Neuronal stem cell (in vitro differentiated cells): ENCODE measurements at regions not wholly inside any gene's neighbourhood (a gene's known extent, or its start where the extent isn't known, plus 50 kb on each side); places are given as distances from the start of the nearest gene placed in this dataset.

Source experiments
- DNase-seq: peaks from one replicate; pipeline ENCODE4 v3.0.0-alpha.2; 2013; ENCODE audit warnings: low spot score
- H2AFZ ChIP-seq: one replicate; pipeline ENCODE4 v1.6.1; 2013; ENCODE audit warnings: mild to moderate bottlenecking, low read length, inconsistent platforms
- H2AK5ac ChIP-seq: 2 replicates; pipeline ENCODE4 v1.6.1; 2013; ENCODE audit warnings: low read depth, mild to moderate bottlenecking, inconsistent platforms, low read length, moderate library complexity, mixed read lengths
- H2BK120ac ChIP-seq: 2 replicates; pipeline ENCODE4 v1.6.1; 2013; ENCODE audit warnings: low read depth, mild to moderate bottlenecking, inconsistent platforms, low read length, moderate library complexity, mixed read lengths
- H2BK12ac ChIP-seq: one replicate; pipeline ENCODE4 v1.6.1; 2013; ENCODE audit warnings: low read length, inconsistent platforms
- H2BK15ac ChIP-seq: 2 replicates; pipeline ENCODE4 v1.6.1; 2013; ENCODE audit warnings: mild to moderate bottlenecking, low read length, inconsistent platforms, mixed read lengths
- H2BK5ac ChIP-seq: one replicate; pipeline ENCODE4 v1.6.1; 2013; ENCODE audit warnings: inconsistent platforms, mild to moderate bottlenecking, low read length, moderate library complexity
- H3K14ac ChIP-seq: one replicate; pipeline ENCODE4 v1.6.1; 2013; ENCODE audit warnings: low read length, inconsistent platforms
- H3K18ac ChIP-seq: 2 replicates; pipeline ENCODE4 v1.6.1; 2013; ENCODE audit warnings: low read length, inconsistent platforms
- H3K23ac ChIP-seq: 2 replicates; pipeline ENCODE4 v1.6.1; 2013; ENCODE audit warnings: low read depth, mild to moderate bottlenecking, mixed read lengths, low read length, inconsistent platforms; ENCODE audit not compliant: poor library complexity
- H3K27ac ChIP-seq: replicated peaks from 3 replicates; pipeline ENCODE4 v1.5.1; 2013; ENCODE audit warnings: low read length, inconsistent platforms
- H3K27me3 ChIP-seq, 3 experiments: 2 replicates each; pipeline ENCODE4 v1.6.1; 2013; ENCODE audit warnings: low read length in 3 of 3, mild to moderate bottlenecking in 2 of 3, inconsistent platforms in 1 of 3, low read depth in 1 of 3, mixed read lengths in 1 of 3, moderate library complexity in 1 of 3; ENCODE audit not compliant: control insufficient read depth in 3 of 3, insufficient read depth in 3 of 3
- H3K36me3 ChIP-seq, 2 donors: replicated peaks in 1 of 2; 2 replicates each; pipeline ENCODE4 v1.6.1; 2013; ENCODE audit warnings: low read length in 2 of 2; ENCODE audit not compliant: control insufficient read depth in 2 of 2, insufficient read depth in 2 of 2
- H3K4ac ChIP-seq: 2 replicates; pipeline ENCODE4 v1.6.1; 2013; ENCODE audit warnings: inconsistent platforms, mild to moderate bottlenecking, low read length, moderate library complexity
- H3K4me1 ChIP-seq, 2 donors: 1 replicate in 1 of 2; 2 replicates in 1 of 2; pipeline ENCODE4 v1.6.1; 2013; ENCODE audit warnings: low read length in 2 of 2, low read depth in 1 of 2; ENCODE audit not compliant: control insufficient read depth in 2 of 2, insufficient read depth in 1 of 2
- H3K4me2 ChIP-seq: one replicate; pipeline ENCODE4 v1.6.1; 2013; ENCODE audit warnings: mild to moderate bottlenecking, low read length, inconsistent platforms; ENCODE audit not compliant: insufficient read depth, poor library complexity, severe bottlenecking
- H3K4me3 ChIP-seq, 2 donors: 2 replicates each; pipeline ENCODE4 v1.5.1; 2013; ENCODE audit warnings: low read length in 2 of 2, mild to moderate bottlenecking in 2 of 2, inconsistent platforms in 1 of 2, moderate library complexity in 1 of 2
- H3K79me1 ChIP-seq: one replicate; pipeline ENCODE4 v1.6.1; 2013; ENCODE audit warnings: low read depth, mild to moderate bottlenecking, inconsistent platforms, low read length, moderate library complexity
- H3K9ac ChIP-seq: one replicate; pipeline ENCODE4 v1.6.1; 2013; ENCODE audit warnings: mild to moderate bottlenecking, low read depth, low read length, inconsistent platforms; ENCODE audit not compliant: poor library complexity
- H3K9me3 ChIP-seq, 2 donors: replicated peaks in 1 of 2; 2 replicates each; pipeline versions ENCODE3 to v1.6.1; 2013; ENCODE audit warnings: low read length in 2 of 2, mild to moderate bottlenecking in 2 of 2, inconsistent platforms in 1 of 2, low read depth in 1 of 2, mixed read lengths in 1 of 2, moderate library complexity in 1 of 2; ENCODE audit not compliant: control insufficient read depth in 2 of 2, insufficient read depth in 1 of 2
- H4K8ac ChIP-seq: one replicate; pipeline ENCODE4 v1.6.1; 2013; ENCODE audit warnings: low read depth, mild to moderate bottlenecking, inconsistent platforms, low read length, moderate library complexity
- H4K91ac ChIP-seq: one replicate; pipeline ENCODE4 v1.6.1; 2013; ENCODE audit warnings: low read length, low read depth, mild to moderate bottlenecking, inconsistent platforms; ENCODE audit not compliant: poor library complexity
- WGBS, 2 donors: extraction: QIAGEN DNeasy Blood & Tissue Kit; methylation state at CpG; one replicate each; pipeline ENCODE4 v1.1.7; 2013; ENCODE audit warnings: missing lambda C conversion rate in 2 of 2, mixed read lengths in 1 of 2; ENCODE audit not compliant: insufficient read length in 2 of 2, insufficient replicate concordance in 1 of 2; ENCODE audit errors: extremely low coverage in 2 of 2; 5-methylcytosine and 5-hydroxymethylcytosine counted together

DNA sequence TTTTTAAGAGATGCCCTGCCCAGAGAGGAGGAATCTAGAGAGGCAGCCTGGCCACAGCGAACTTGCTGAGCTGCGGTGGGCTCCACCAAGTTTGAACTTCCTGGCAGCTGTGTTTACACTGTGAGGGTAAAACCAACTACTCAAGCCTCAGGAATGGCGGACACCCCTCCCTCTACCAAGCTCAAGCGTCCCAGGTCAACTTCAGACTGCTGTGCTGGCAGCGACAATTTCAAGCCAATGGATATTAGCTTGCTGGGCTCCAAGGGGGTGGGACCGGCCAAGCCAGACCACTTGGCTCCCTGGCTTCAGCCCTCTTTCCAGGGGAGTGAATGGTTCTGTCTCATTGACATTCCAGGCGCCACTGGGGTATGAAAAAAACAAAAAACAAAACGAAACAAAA, 289.4 kb downstream of the KCNS3 start:
- Histone ChIP-seq H2BK5ac (no peak overlapping the region), H3K9me3 (no peaks in the 10 kb centered on the region), H3K27ac (no peak overlapping the region), H3K36me3 (no peaks in the 10 kb centered on the region), H3K14ac (no peak overlapping the region), H2BK120ac (no peak overlapping the region), H3K4me3 (no peak overlapping the region), H3K23ac (no peak overlapping the region), H2BK12ac (no peak overlapping the region), H4K91ac (no peak overlapping the region), H3K4ac (no peak overlapping the region), H2AFZ (no peak overlapping the region), H3K79me1 (no peaks in the 10 kb centered on the region), H3K9ac (no peak overlapping the region), H3K27me3 (no peaks in the 10 kb centered on the region), H2AK5ac (no peak overlapping the region), H4K8ac (no peak overlapping the region), H3K4me1 (no peaks in the 10 kb centered on the region), H3K4me2 (no peak overlapping the region), H3K18ac (no peak overlapping the region), H2BK15ac (no peak overlapping the region)
- WGBS, 2 donors = no CpG with 5 or more reads among the region's 8 CpGs
- DNase-seq = no peak

DNA sequence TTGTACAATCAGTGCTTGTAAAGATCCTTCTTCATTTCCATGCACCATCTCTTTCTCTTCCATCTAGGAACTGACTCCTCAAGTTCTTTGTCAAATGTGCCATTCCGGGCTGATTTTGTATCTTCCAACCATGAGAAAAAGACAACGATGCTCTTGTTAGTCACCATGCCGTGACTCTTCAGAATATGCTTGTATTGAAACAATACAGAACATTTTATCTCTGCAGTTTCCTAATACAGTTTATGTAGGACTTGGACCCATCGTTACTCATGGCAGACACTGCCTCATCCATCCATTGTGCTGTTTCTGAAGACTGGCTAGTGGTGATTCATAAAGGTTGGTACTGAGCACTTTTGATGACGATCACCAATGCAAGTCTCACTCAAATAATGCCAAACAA, 283.2 kb downstream of the KCNS3 start:
- no peak for DNase-seq
- H3K79me1 ChIP-seq = no peaks in the 10 kb centered on the region
- no peak overlapping the region for H3K9ac ChIP-seq
- H3K27ac ChIP-seq = no peak overlapping the region
- H4K91ac ChIP-seq = no peak overlapping the region
- H3K4me1 ChIP-seq = peaks cover 0 to 2% of the 10 kb centered on the region in 2 donors
- WGBS, 2 donors = no CpG with 5 or more reads among the region's 5 CpGs
- no peak overlapping the region for H3K4me3 ChIP-seq
- no peak overlapping the region for H3K14ac ChIP-seq
- H2AK5ac ChIP-seq = no peak overlapping the region
- no peak overlapping the region for H3K4ac ChIP-seq
- no peak overlapping the region for H3K4me2 ChIP-seq
- no peak overlapping the region for H2BK5ac ChIP-seq
- H3K23ac ChIP-seq = no peak overlapping the region
- no peaks in the 10 kb centered on the region for H3K9me3 ChIP-seq
- H3K36me3 ChIP-seq = no peaks in the 10 kb centered on the region
- H2BK120ac ChIP-seq = no peak overlapping the region
- H2AFZ ChIP-seq = no peak overlapping the region
- no peak overlapping the region for H3K18ac ChIP-seq
- no peak overlapping the region for H4K8ac ChIP-seq
- H2BK12ac ChIP-seq = no peak overlapping the region
- no peaks in the 10 kb centered on the region for H3K27me3 ChIP-seq
- no peak overlapping the region for H2BK15ac ChIP-seq

DNA sequence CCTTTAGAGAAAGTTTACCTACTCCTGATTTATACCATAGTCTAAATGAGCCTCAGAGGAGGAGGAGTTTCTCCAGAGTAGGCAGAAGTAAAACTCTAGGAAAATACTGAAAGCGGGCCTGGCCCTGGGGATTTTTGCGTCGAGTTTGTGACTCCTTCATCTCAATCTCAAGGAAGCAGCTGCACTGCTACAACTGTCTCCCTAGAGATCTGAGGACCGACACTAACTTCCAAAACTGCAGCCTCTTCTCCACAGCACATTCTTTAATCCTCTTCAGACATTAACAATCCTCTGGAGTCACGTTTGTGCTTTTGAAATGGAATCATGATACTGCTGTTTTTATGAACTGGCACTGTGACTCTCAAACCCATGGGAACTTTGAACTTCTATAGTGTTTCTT, 281.4 kb downstream of the KCNS3 start:
- H2AK5ac ChIP-seq = no peak overlapping the region
- no peak overlapping the region for H4K91ac ChIP-seq
- H2AFZ ChIP-seq = no peak overlapping the region
- no peak for DNase-seq
- no peaks in the 10 kb centered on the region for H3K79me1 ChIP-seq
- H4K8ac ChIP-seq = no peak overlapping the region
- H3K4me3 ChIP-seq = no peak overlapping the region
- H3K36me3 ChIP-seq = no peaks in the 10 kb centered on the region
- no peak overlapping the region for H2BK12ac ChIP-seq
- no peak overlapping the region for H3K4ac ChIP-seq
- H3K14ac ChIP-seq = no peak overlapping the region
- no peak overlapping the region for H3K18ac ChIP-seq
- H3K9me3 ChIP-seq = no peaks in the 10 kb centered on the region
- no CpG with 5 or more reads among the region's 5 CpGs for WGBS, 2 donors
- H2BK15ac ChIP-seq = no peak overlapping the region
- no peak overlapping the region for H3K9ac ChIP-seq
- no peak overlapping the region for H3K4me2 ChIP-seq
- H3K4me1 ChIP-seq = peaks cover 0 to 2% of the 10 kb centered on the region in 2 donors
- H3K23ac ChIP-seq = no peak overlapping the region
- no peak overlapping the region for H3K27ac ChIP-seq
- H2BK120ac ChIP-seq = no peak overlapping the region
- H3K27me3 ChIP-seq = no peaks in the 10 kb centered on the region
- no peak overlapping the region for H2BK5ac ChIP-seq

DNA sequence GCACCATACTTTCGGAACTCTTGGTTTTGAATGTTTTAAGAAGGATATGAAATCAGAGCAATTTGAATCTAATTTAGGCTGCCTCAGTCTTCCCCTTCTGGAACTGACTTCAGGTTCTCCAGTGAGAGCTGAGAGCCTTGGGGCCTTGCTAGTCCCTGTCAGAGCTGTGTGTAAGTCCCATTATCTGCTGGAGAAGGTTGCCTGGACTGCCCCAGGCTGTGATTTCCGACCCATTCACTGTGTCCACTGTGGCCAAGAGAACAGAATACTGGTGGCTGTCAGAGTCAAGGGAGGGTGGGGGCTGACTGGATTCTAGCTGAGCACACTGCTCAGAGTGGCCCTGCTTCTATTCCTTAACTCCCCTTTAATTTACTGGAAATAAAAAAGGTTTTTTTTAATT, 278.0 kb downstream of the KCNS3 start:
- H3K14ac ChIP-seq = no peak overlapping the region
- no CpG with 5 or more reads among the region's 2 CpGs for WGBS, 2 donors

More for the DNA sequence above, 278.0 kb downstream of the KCNS3 start:
- H3K27ac ChIP-seq = no peak overlapping the region
- H3K9me3 ChIP-seq = no peaks in the 10 kb centered on the region
- no peak overlapping the region for H4K91ac ChIP-seq
- H2AK5ac ChIP-seq = no peak overlapping the region
- no peaks in the 10 kb centered on the region for H3K27me3 ChIP-seq
- no peak for DNase-seq
- peaks cover 0 to 2% of the 10 kb centered on the region in 2 donors for H3K4me1 ChIP-seq
- no peak overlapping the region for H3K18ac ChIP-seq
- H2BK5ac ChIP-seq = no peak overlapping the region
- no peak overlapping the region for H3K4me2 ChIP-seq
- no peak overlapping the region for H3K9ac ChIP-seq
- H3K4me3 ChIP-seq = no peak overlapping the region
- no peak overlapping the region for H3K23ac ChIP-seq
- H3K4ac ChIP-seq = no peak overlapping the region
- no peak overlapping the region for H2AFZ ChIP-seq
- no peaks in the 10 kb centered on the region for H3K79me1 ChIP-seq
- H2BK120ac ChIP-seq = no peak overlapping the region
- H2BK12ac ChIP-seq = no peak overlapping the region
- H4K8ac ChIP-seq = no peak overlapping the region
- H3K36me3 ChIP-seq = no peaks in the 10 kb centered on the region
- H2BK15ac ChIP-seq = no peak overlapping the region
